Hematopoietic multipotent progenitor cell treated with erythropoietin and hydrocortisone succinate and interleukin-3 and kit ligand, for 4 days (in vitro differentiated cells): ENCODE measurements at regions not wholly inside any gene's neighbourhood (a gene's known extent, or its start where the extent isn't known, plus 50 kb on each side); places are given as distances from the start of the nearest gene placed in this dataset.

ENCODE experiments used
- DNase-seq: peaks from one replicate; pipeline ENCODE4 v3.0.0-alpha.2; 2015

DNA sequence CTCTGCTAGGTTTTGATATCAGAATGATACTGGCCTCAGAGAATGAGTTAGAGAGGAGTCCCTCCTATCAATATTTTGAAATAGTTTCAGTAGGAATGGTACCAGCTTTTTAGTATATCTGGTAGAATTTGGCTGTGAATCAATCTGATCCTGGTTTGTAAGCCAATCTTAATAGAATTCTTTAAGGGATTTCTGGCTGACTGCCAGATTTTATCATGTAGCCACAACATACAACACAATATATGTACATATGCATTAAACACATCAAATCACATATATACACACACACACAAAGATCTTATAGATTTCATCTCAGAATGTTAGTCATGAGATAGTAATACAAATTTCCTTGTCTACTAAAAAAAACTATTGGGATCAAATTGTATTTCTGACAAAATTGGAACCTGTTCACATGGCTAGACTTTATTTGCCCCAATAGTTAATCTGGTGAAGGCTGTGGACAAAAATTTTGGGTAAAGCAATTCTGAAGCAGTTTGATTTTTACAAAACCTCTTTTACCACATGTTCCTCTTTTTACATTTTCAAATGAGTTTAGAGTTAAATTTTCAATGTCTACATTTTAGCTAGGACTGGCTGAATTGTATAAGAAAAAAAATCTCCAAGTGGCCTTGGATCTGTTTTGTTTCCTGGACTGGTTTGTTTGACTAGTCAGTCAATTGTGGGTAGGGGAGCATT lies 151.7 kb downstream of the FASLG start:
- DNase-seq: peak; percentile 44

DNA sequence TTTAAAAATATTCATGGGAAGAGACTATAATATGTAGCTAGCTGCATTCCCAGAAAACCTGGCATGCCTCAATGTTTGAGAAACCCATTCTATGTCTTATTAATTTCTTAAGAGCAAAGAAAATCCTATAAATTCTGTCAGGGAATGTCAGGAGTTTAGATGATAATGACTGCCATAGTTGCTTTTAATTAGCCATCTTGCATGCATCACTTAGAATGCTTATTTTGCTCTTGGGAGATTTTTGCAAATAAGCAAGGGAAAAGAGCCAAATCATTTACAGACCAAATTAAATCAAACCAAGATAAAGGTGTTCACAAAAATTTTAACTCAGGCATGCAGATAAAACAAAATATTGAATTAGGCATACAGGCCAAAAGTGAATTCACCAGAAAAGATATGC lies 152.8 kb downstream of the FASLG start:
- no peak for DNase-seq

DNA sequence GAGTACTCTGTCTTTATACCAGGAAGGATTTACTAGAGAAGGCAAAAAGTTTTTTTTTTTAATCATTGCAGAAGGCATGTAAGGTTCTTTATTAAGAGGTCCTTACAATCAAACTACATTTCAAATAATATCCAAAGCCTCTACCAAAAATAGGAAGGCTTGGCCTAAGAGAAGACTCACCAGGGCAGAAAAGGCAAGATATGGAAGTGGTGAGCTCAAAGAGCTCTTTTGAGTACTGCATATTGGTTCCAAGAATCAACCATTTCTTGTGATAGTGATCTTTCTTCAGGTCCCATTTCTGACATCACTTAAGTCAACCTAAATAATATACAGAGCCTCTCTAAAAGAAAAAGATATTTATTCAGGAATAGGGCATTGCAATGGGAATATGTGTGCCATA lies 153.2 kb downstream of the FASLG start:
- DNase-seq: peak; percentile 15

DNA sequence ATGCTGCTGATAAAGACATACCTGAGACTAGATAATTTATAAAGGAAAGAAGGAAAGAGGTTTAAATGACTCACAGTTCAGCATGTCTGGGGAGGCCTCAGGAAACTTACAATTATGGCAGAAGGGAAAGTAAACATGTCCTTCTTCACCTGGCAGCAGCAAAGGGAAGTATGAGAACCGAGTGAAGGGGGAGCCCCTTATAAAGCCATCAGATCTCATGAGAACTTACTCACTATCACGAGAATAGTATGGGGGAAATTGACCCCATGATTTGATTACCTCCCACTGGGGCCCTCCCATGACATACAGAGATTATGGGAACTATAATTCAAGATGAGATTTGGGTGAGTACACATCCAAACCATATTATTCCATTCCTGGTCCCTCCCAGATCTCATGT lies 154.4 kb downstream of the FASLG start:
- DNase-seq: no peak

DNA sequence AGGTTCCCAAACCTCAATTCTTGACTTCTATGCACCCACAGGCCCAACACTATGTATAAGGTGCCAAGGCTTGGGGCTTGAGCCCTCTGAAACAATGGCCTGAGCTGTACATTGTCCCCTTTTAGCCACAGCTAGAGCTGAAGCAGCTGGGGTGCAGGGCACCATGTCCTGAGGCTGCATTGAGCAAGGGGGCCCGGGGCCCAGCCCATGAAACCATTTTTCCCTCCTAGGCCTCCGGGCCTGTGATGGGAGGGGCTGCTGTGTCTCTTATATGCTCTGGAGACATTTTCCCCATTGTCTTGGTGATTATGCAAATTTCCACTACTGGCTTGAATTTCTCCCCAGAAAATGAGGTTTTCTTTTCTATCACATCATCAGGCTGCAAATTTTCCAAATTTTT lies 155.5 kb downstream of the FASLG start:
- no peak for DNase-seq

DNA sequence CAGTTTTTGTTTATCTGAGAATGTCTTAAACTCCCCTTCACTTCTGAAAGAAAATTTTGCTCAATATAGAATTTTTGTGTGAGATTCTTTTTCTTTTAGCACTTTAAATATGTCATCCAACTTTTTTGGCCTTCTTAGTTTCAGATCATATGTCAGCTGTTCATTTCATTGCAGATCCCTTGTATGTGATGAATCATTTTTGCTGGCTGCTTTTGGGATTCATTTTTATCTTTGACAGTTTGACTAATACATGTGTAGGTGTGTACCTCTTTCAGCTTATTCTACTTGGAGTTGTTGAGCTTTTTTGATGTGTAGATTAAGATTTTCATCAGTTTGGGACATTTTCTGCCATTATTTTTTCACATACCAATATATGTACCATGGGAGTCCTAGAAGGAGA lies 156.8 kb downstream of the FASLG start:
- no peak for DNase-seq

DNA sequence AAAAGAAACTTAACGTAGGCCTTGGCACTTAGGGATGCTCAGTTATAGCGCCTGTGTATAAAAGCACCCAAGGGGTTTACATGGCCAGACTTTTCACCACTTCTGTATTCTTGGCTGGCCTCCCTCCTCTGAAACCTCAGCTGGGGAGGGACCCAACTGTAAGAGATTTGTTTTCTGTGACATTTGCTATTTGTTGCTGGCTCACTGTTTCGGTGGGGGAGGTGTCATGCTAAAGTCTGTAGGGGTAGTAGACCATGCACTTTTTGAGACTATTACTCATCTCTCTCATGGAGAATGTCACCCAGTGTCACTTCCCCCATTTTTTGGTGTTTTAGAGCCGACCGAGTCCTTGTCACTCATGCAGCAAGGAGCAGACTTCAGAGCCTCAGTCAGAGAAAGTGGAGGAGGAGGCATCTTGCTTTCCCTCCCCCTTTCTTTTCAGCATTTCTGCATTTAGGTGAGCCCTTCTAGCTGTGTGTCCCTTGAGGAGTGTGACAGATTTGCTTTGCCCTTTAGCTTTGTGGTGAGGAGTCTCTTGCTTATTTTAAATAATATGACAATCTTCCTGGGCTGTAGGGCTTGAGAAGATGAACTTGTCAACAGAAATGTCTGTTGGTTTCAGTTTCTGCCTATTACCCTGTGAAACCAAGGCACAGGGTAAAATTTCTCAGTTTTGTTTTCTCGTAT lies 160.1 kb downstream of the FASLG start:
- DNase-seq: peak; percentile 31

DNA sequence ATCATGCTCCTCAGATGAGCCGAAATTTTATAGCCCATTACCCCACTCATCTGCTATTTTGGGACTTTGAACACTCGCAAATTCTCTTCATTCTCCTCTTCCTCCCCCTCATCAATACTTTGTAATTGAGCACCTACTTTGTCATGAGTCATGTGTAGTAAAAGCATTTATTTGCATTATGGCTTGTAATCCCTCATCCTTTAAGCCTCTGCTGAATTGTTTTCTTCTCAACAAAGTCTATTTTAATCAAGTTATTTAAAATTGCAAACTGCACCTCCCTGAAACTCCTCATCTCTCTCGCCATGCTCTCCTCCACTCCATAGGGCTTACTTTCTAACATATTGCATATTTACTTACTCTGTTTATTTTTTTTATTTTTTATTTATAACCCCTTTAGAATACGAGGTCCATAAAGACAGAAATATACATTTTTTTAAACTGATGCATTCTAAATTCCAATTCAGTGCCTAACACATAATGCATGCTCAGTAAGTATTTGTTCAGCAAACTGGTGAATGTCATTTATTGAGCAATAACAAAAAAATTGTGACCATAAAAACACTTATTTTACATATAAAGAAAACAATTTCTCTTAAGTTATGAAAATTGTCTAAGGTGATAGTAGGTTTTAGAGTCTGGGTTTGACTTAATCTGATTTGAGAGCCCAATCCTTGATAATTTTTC lies 161.7 kb downstream of the FASLG start:
- DNase-seq: no peak

DNA sequence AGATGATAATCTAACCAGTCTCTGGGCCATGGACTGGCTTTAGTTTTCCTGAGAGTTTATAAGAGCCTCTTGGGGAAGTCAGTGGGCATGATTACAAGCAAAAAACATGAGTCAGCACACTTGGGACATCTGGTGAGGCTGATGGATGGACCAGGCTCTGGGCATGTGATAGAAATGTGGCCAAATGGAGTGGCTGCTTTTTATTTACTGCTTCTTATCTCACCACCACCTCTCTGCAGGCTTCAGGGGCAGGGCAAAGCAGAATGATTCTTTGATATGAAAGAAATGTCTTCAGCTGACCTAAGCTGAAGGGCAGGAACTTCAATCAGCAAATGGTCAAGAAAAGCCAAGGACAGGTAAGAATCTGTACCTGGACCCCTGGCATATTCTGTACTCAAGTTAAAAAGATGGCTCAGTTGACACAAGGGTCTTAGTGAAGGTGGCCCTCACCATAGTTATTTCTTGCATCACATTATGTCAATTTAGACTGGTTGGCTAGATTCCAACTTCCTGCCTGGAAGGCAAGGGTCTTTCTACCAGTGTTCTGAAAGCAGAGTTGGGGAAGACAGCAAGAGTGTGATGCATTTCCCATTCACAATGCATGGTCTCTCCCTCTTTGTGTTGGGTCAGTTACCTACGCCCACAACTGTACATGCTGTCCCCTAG lies 162.8 kb downstream of the FASLG start:
- DNase-seq: peak; percentile 95

DNA sequence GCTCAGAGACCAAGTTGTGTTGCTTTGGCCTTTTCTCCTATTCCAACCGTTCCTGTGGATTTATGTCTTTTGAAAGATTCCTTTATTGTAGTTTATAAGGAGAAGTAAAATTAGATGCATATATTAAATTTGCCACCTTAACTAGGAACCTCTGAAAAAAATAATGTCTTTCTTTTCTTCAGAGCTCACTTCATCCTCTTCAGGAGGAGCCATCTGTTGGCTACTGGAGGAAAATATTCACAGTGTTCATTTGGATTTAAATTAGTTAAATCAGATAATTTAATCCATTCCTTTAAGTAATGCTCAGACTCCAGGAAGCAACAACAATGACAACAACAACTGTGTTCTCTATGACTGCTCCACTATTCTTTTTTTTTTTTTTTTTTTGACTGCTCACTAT lies 164.0 kb downstream of the FASLG start:
- DNase-seq: no peak

DNA sequence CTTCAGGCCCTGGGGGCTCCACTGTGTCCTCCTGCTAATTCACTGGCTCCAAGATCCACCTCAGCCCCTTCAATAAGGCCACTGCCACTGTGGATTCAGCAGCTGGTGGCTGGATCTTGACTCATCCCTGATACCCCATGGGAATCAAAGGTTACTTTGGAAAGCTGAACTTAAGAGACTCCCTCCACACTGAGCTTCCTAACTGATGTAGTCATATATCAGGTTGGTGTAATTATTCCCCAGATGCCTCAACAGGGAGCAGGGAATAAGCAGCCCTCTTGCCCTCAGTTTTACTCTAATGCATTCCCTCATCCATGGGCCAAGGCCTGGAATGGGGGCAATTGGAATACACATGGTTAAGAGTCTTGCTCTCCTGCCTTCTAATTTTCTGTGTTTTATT lies 164.6 kb downstream of the FASLG start:
- DNase-seq: no peak

DNA sequence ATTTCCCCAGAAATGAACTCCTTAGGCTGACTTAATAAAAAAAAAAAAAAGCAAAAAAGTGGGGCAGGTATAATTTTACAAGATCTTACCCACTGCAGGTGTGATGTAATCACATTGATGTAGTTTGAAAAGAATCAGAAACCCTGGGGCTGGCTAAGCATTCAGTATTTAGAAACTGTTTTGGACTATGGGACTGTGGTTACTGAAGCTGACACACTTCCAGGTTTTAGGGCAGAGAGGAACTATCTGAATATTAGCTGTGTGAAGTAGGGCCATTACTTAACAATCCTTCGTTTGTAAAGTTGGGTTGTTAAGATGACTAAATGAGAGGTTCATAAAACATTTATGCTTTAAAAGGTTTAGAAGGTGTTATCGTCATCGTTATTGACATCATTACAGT lies 165.3 kb downstream of the FASLG start:
- DNase-seq: peak; percentile 40

DNA sequence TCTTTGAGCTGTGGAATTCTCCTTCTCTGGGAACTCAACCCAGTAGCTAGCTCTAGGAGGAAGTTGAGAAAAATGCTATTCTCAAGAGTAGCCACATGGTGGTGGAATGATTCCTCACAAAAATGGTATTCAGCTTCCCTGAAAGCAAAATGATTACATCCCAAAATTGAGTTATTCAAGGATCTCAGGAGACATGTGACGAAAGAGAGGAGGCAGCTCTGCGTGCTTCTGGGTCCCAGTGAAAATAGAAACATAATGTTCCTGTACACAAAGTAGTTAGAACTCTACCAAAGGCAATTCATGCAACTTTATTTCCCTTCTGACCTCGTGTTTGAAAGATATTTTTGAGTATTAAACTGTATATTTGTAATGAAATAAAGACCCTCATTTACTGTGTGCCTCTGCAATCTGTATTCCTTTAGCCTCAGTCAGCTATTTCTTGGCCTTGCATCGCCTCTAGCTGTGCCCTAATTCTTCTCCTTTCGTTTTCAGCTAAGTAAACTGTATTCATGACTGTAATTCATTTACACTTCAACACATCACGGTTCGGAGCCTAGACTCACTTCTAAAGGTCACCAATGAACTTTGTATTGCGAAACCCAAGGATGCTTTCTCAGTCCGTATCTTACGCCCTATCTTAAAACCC lies 167.3 kb downstream of the FASLG start:
- DNase-seq: peak; percentile 71

DNA sequence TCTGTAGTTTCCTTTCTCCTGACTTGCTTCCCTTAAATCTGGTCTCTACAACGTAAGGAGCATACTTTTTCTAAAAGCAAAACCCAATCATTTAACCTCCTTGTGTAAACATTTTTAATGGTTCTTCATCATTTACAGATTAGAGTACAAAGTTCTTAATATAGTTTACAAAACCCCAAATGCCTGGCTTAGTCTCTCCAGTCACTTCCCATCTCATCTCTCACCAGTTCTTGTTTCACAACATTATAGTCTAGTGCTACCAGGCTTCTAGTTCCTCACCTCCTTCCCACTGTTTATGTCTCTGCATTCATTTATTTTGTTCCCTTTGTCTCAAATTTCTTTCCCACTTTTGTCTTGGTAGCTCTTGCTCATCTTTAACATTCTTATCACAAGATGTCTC lies 168.4 kb downstream of the FASLG start:
- peak; percentile 24 for DNase-seq

DNA sequence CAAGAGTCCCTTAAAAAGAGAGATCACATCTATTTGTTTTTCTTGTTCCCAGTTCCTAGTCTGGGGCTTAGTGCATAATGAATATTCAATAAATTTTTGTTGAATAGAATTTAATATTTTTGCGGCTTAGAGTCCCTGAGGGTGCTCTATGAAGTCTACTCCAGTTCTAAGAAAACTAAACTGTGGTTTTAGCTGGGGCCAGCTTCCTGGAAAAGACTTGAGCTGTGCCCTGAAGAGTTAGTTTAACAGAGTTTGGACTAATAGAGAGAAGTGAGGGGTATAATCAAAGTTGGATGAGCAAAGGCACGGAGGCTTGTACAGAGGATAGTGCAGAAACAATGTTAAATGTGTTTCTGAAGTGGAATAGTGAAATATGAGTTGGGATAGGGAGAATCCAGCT lies 168.9 kb downstream of the FASLG start:
- peak; percentile 64 for DNase-seq

DNA sequence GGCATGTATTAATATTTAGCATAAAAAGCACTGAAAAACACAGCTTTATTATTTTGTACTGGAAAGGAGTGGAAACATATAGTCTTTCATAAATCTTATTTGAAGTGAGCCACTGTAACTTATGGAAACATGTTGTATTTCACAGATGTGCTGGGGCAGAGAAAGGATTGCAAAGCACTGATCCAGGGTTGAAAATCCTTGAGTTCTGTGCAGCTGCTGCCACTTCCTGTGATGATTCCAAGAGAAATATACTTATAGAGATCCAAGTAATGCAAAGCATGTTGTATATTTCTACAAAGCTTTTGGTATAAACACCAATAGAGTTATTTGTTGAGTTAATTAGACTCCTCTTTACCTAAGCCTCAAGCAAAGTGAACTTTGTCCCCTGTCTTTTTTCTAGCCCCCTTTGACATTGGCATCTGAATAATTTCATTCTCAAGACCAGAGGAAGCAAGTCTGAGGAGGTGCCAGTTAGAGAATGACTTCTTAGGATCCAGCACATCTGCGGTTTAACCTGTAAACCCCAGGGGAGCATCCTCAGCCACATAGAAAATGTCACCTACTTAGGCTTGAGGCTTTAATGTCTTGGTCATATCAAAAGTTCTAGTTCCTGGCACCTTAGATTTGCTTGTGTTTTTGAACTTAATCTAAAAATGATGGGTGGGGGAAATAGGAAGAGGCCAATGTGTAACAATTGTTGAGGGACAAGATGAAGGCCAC lies 173.3 kb downstream of the FASLG start:
- no peak for DNase-seq

DNA sequence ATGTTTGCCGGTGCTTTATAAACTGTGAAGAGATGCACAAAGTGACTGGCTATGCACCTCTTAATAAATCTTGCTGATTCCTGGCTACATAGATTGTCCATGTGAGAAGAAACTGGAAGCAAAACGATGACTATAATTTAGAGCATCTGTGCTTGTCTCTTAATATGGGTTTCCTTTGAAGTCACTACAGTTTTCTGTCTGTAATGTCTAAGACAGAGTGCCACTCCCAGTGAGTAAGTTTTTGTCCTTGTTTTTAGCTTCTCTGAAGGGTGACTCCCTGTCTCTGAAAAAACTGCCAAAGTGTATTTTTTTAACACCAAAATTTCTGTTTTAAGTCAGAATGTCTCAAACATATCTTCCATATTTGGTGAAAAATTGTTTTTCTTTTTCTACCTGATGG lies 175.1 kb downstream of the FASLG start:
- DNase-seq: no peak

DNA sequence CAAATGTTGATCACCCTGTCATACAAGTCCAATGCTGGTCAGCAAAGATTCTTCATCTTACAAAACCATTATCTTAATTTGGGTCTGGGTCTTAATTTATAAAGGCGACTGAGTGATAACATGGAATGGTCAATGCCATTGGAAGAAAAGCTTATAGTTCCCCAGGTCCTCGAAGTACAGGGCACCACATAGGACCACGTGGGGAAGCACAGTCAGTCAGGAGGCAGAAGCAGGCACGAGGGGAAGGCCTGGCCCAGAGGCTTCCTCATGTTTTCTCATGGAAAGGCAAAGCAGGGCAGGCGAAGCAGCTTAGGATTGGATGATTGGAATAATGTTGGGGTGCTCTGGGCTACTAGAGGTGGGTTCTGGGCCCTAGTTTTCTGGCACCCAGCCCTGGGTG lies 175.7 kb downstream of the FASLG start:
- DNase-seq: no peak

DNA sequence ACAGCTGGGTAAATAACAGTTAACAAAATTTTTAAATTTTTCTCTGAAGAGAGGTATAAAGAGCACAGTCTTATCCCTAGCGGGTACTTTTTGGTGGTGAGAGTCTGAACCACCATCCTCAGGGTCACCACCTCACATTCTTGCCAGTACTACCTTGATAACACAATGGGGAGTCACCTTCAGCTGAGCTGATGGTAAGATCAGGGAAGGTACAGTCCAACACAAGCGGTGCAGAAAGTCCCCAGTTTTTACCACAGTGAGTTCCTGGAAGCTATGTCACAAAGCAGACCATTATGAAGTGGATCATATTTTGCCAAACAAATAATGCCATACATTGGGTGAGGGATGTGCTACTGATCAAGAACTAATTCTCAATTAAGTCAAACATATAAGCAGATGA lies 176.9 kb downstream of the FASLG start:
- DNase-seq: no peak

DNA sequence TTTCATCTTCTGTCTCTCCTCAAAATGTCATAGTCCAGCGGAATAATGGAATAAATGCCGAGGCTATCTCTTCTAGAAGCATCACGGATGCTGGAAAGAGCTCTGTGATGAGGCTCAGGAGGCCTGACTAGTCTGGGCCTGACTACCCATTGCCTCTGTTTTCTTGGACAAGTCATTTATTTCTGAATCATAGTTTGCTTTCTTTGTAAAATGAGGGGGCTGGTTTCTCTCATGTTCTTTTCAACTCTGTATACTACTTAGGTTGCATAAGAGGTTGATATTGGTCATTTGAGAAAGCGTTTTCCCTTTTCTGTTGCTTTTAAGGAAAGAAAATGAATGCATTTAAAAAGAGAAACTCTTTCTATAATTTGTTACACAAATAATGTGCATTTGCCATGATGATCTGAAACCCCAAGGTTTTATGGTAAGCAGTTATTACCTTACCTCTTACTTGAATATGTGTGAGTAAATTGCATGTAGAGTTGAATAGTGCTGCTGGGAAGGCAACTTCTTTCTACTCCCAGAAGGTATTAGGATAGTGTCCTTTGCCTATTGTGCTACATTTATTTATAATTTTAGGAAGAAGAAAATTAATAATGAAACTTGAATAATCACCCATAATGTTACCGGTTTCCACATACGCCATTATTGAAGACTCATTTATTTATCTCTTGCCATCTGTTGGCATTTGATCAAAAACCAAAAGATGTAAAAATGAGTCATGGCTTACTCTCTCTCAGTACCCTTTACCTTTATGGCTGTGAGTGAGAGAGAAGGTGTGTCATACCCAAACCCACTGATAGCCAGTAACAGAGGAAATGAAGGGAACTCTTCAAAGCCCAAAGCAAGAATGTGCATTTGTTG lies 179.1 kb downstream of the FASLG start:
- no peak for DNase-seq

DNA sequence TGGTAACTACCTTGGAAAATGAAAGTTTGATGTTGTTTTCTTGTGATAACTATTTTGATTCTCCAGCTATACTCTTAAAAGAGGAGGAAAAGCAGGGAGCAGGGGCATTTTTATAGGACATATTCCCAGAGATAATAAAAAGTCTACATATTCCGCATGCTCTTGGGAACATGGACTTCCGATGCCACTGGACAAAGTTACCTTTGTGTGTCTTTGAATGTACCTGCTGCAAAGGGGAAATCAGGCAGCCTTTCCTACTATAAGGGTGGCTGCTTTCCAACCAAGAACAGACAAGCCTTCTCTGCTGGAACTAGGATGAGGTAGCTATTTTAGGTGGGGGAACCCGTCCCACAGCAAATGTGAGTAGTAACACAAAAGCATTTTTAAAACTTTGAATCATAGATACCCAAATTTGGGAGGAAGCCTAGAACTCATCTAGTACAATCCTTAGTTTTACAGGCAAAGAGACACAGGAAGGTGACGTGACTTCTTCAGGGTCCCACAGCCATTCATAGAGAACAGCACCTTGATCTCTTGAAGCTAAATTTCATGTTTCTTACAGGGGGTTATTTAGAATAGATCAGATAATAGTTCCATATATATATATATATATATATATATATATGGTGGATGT lies 179.9 kb downstream of the FASLG start:
- no peak for DNase-seq
